ENCODE measurements at regions not wholly inside any gene's neighbourhood (a gene's known extent, or its start where the extent isn't known, plus 50 kb on each side); places are given as distances from the start of the nearest gene placed in this dataset.
"Not testable (repeated sequence)": the region's sequence is repeated elsewhere in the genome, so short reads cannot be mapped to it uniquely, and the experiment has no call there.

- peak; percentile 65 for DNase-seq (ENCODE audit: low read depth)
These were observed 118.3 kb upstream of the ECI2 start for GRCh38 chr6:4253604-4254231.

- DNase-seq (ENCODE audit: low read depth), result not testable (repeated sequence)
These were observed 117.1 kb upstream of the ECI2 start for GRCh38 chr6:4252445-4252844.

- DNase-seq (ENCODE audit: low read depth), result no peak
These were observed 115.3 kb upstream of the ECI2 start for GRCh38 chr6:4250645-4251044.

GRCh38 chr6:4243832-4244231, 108.5 kb upstream of the ECI2 start:
- not testable (repeated sequence) for DNase-seq (ENCODE audit: low read depth)

- no peak for DNase-seq (ENCODE audit: low read depth)
These were observed 107.9 kb upstream of the ECI2 start for GRCh38 chr6:4243237-4243636.

- DNase-seq (ENCODE audit: low read depth), result no peak
These were observed 107.2 kb upstream of the ECI2 start for GRCh38 chr6:4242601-4243000.

- no peak for DNase-seq (ENCODE audit: low read depth)
These were observed 104.8 kb upstream of the ECI2 start for GRCh38 chr6:4240148-4240547.

- no peak for DNase-seq (ENCODE audit: low read depth)
These were observed 89.9 kb upstream of the ECI2 start for GRCh38 chr6:4225161-4225872.

- no peak for DNase-seq (ENCODE audit: low read depth)
These were observed 88.9 kb upstream of the ECI2 start for GRCh38 chr6:4224067-4224978.

GRCh38 chr6:4220558-4220957, 85.2 kb upstream of the ECI2 start:
- peak; percentile 16 for DNase-seq (ENCODE audit: low read depth)

GRCh38 chr6:4218619-4219317, 83.4 kb upstream of the ECI2 start:
- DNase-seq (ENCODE audit: low read depth), result not testable (repeated sequence)

- no peak for DNase-seq (ENCODE audit: low read depth)
These were observed 77.2 kb upstream of the ECI2 start for GRCh38 chr6:4212588-4212987.

GRCh38 chr6:4210629-4211419, 75.4 kb upstream of the ECI2 start:
- peak; percentile 36 for DNase-seq (ENCODE audit: low read depth)

GRCh38 chr6:4209196-4209595, 73.8 kb upstream of the ECI2 start:
- DNase-seq (ENCODE audit: low read depth), result no peak

GRCh38 chr6:4208158-4208557, 72.8 kb upstream of the ECI2 start:
- no peak for DNase-seq (ENCODE audit: low read depth)

GRCh38 chr6:4203642-4204417, 68.5 kb upstream of the ECI2 start:
- DNase-seq (ENCODE audit: low read depth), result not testable (repeated sequence)

GRCh38 chr6:4192627-4193026, 57.3 kb upstream of the ECI2 start:
- DNase-seq (ENCODE audit: low read depth), result no peak

- no peak for DNase-seq (ENCODE audit: low read depth)
These were observed 56.8 kb upstream of the ECI2 start for GRCh38 chr6:4192173-4192572.

- DNase-seq (ENCODE audit: low read depth), result no peak
These were observed 55.9 kb upstream of the ECI2 start for GRCh38 chr6:4191271-4191721.

- DNase-seq (ENCODE audit: low read depth), result no peak
These were observed 53.9 kb upstream of the ECI2 start for GRCh38 chr6:4189249-4189648.
